Smooth muscle cell (in vitro differentiated cells): ENCODE measurements at regions not wholly inside any gene's neighbourhood (a gene's known extent, or its start where the extent isn't known, plus 50 kb on each side); places are given as distances from the start of the nearest gene placed in this dataset.

Experiments
- DNase-seq: peaks from one replicate; lab custom pipeline; 2025; ENCODE audit not compliant: unreplicated experiment; lab: John Stamatoyannopoulos, UW
- H2AFZ ChIP-seq: fragments of 200-600 bp; sonication (generic); 2 replicates; pipeline ENCODE4 v1.6.0; 2016; ENCODE audit warnings: antibody characterized with exemption, low read depth, mild to moderate bottlenecking
- H3F3A ChIP-seq: fragments of 200-600 bp; sonication (generic); 2 replicates; pipeline ENCODE4 v1.6.0; 2017; ENCODE audit warnings: antibody characterized with exemption, low read depth
- H3K27ac ChIP-seq: fragments of 200-600 bp; sonication (generic); 2 replicates; pipeline ENCODE4 v1.5.1; 2016; ENCODE audit warnings: low read depth, mild to moderate bottlenecking
- H3K27me3 ChIP-seq: fragments of 200-600 bp; sonication (generic); 2 replicates; pipeline ENCODE4 v1.6.1; 2016; ENCODE audit warnings: low read depth, mild to moderate bottlenecking
- H3K36me3 ChIP-seq: fragments of 200-600 bp; sonication (generic); 2 replicates; pipeline ENCODE4 v1.5.1; 2016; ENCODE audit warnings: low read depth
- H3K4me1 ChIP-seq: fragments of 200-600 bp; sonication (generic); 2 replicates; pipeline ENCODE4 v1.5.1; 2016; ENCODE audit warnings: low read depth
- H3K4me2 ChIP-seq: fragments of 200-600 bp; sonication (generic); 2 replicates; pipeline ENCODE4 v1.6.0; 2016; ENCODE audit warnings: mild to moderate bottlenecking
- H3K4me3 ChIP-seq: fragments of 200-600 bp; sonication (generic); 2 replicates; pipeline ENCODE4 v1.5.1; 2016; ENCODE audit warnings: mild to moderate bottlenecking
- H3K79me2 ChIP-seq: fragments of 200-600 bp; sonication (generic); 2 replicates; pipeline ENCODE4 v1.6.0; 2016; ENCODE audit warnings: low read depth, mild to moderate bottlenecking
- H3K9ac ChIP-seq: fragments of 200-600 bp; sonication (generic); 2 replicates; pipeline ENCODE4 v1.6.0; 2016; ENCODE audit warnings: low read depth
- H3K9me3 ChIP-seq: fragments of 200-600 bp; sonication (generic); replicated peaks from 2 replicates; pipeline ENCODE4 v1.5.1; 2016; ENCODE audit warnings: low read depth
- H4K20me1 ChIP-seq: fragments of 200-600 bp; sonication (generic); 2 replicates; pipeline ENCODE4 v1.6.0; 2016; ENCODE audit warnings: low read depth
- CTCF ChIP-seq: fragments of 200-600 bp; sonication (generic); IDR thresholded peaks from 2 replicates; pipeline ENCODE4 v1.5.1; 2017; ENCODE audit warnings: borderline replicate concordance, mild to moderate bottlenecking, antibody characterized with exemption; ENCODE audit not compliant: insufficient read depth, poor library complexity, severe bottlenecking
- WGBS: methylation state at CpG from one replicate; pipeline ENCODE4 v1.1.7; 2016; ENCODE audit warnings: low lambda C conversion rate; 5-methylcytosine and 5-hydroxymethylcytosine counted together

- no peak overlapping the region for H2AFZ ChIP-seq
- peaks cover 3% of the 10 kb centered on the region for H3K4me1 ChIP-seq
- no peaks in the 10 kb centered on the region for H3K79me2 ChIP-seq
- no peak overlapping the region for H3K4me2 ChIP-seq
- no peak for TF ChIP-seq CTCF
- no peak for DNase-seq
- no peaks in the 10 kb centered on the region for H3K27me3 ChIP-seq
- H4K20me1 ChIP-seq: no peaks in the 10 kb centered on the region
- WGBS: 91% methylated on average over 7 of the region's 7 CpGs
- no peak overlapping the region for H3K4me3 ChIP-seq
- no peaks in the 10 kb centered on the region for H3F3A ChIP-seq
- H3K9ac ChIP-seq: peak overlapping the region; percentile 11
- peak overlapping the region; percentile 9 for H3K27ac ChIP-seq
- no peaks in the 10 kb centered on the region for H3K36me3 ChIP-seq
- no peaks in the 10 kb centered on the region for H3K9me3 ChIP-seq
Observed at GRCh38 chr13:34037636-34038540, 219.9 kb downstream of the RFC3 start.

GRCh38 chr13:34038541-34039068, 220.7 kb downstream of the RFC3 start:
- 85% methylated on average over 5 of the region's 5 CpGs for WGBS
- no peak for TF ChIP-seq CTCF
- no peaks in the 10 kb centered on the region for H3K27me3 ChIP-seq
- H3K36me3 ChIP-seq: no peaks in the 10 kb centered on the region
- no peaks in the 10 kb centered on the region for H4K20me1 ChIP-seq
- H3K79me2 ChIP-seq: no peaks in the 10 kb centered on the region
- no peak overlapping the region for H2AFZ ChIP-seq
- no peak overlapping the region for H3K4me3 ChIP-seq
- H3K9ac ChIP-seq: no peak overlapping the region
- no peaks in the 10 kb centered on the region for H3F3A ChIP-seq
- no peak overlapping the region for H3K27ac ChIP-seq
- DNase-seq: no peak
- no peaks in the 10 kb centered on the region for H3K9me3 ChIP-seq
- no peak overlapping the region for H3K4me2 ChIP-seq
- peaks cover 3% of the 10 kb centered on the region for H3K4me1 ChIP-seq

GRCh38 chr13:34039678-34040077, 221.7 kb downstream of the RFC3 start:
- peak overlapping the region; percentile 22 for H3K27ac ChIP-seq
- DNase-seq: no peak
- H3K9ac ChIP-seq: no peak overlapping the region
- H3K4me3 ChIP-seq: no peak overlapping the region
- H3K9me3 ChIP-seq: no peaks in the 10 kb centered on the region
- WGBS: 95% methylated on average over 1 of the region's 1 CpG
- no peak overlapping the region for H2AFZ ChIP-seq
- H4K20me1 ChIP-seq: no peaks in the 10 kb centered on the region
- no peaks in the 10 kb centered on the region for H3F3A ChIP-seq
- H3K27me3 ChIP-seq: no peaks in the 10 kb centered on the region
- no peaks in the 10 kb centered on the region for H3K36me3 ChIP-seq
- H3K79me2 ChIP-seq: no peaks in the 10 kb centered on the region
- TF ChIP-seq CTCF: no peak
- peaks cover 3% of the 10 kb centered on the region for H3K4me1 ChIP-seq
- H3K4me2 ChIP-seq: no peak overlapping the region
